Vagina (tissue), 2 donors: ENCODE measurements at regions not wholly inside any gene's neighbourhood (a gene's known extent, or its start where the extent isn't known, plus 50 kb on each side); places are given as distances from the start of the nearest gene placed in this dataset.

Experiments used
- DNase-seq, 2 donors: peaks; one replicate each; pipeline ENCODE4 v3.0.0-alpha.2; 2017; ENCODE audit errors: extremely low spot score in 2 of 2
- H3K27ac ChIP-seq: fragments of 200-600 bp; sonication (generic); one replicate; pipeline ENCODE4 v1.5.1; 2019
- H3K27me3 ChIP-seq: fragments of 200-600 bp; sonication (generic); one replicate; pipeline ENCODE4 v1.5.1; 2019
- H3K36me3 ChIP-seq, 2 donors: fragments of 200-600 bp; sonication (generic); one replicate each; pipeline ENCODE4 v1.5.1; 2017 to 2019
- H3K4me1 ChIP-seq: fragments of 200-600 bp; sonication (generic); one replicate; pipeline ENCODE4 v1.5.1; 2019
- H3K4me3 ChIP-seq, 2 donors: fragments of 200-600 bp; sonication (generic); 1 replicate in 1 of 2; 2 replicates in 1 of 2; pipeline ENCODE4 v1.5.1; 2016 to 2019
- H3K9me3 ChIP-seq: fragments of 200-600 bp; sonication (generic); one replicate; pipeline ENCODE4 v1.5.1; 2019
- POLR2A ChIP-seq, 2 donors: fragments of 450-650 bp; IDR thresholded peaks; one replicate each; pipeline ENCODE4 v1.6.1; 2017; ENCODE audit warnings: antibody characterized with exemption in 2 of 2, mild to moderate bottlenecking in 2 of 2, moderate library complexity in 2 of 2
- POLR2AphosphoS5 ChIP-seq, 2 donors: sonication (generic); formaldehyde crosslinking; IDR thresholded peaks; one replicate each; pipeline ENCODE4 v1.9.0; 2017; ENCODE audit warnings: antibody characterized with exemption in 2 of 2, mild to moderate bottlenecking in 2 of 2, low read depth in 1 of 2; ENCODE audit not compliant: insufficient read depth in 1 of 2
- intact Hi-C: fragments of 100-400 bp; cut with DNase I; formaldehyde crosslinking; loops from one replicate; pipeline ENCODE4 v1.15.1; 2023
- TF ChIP-seq, protein P1 (sequence below), 3 experiments: fragments of 450-650 bp in 2 of 3; fragments of 200-600 bp in 1 of 3; sonication (generic) in 1 of 3; IDR thresholded peaks; one replicate each; pipeline ENCODE4 v1.5.1; 2017 to 2019; ENCODE audit warnings: antibody characterized with exemption in 3 of 3, mild to moderate bottlenecking in 2 of 3, moderate library complexity in 2 of 3

DNA sequence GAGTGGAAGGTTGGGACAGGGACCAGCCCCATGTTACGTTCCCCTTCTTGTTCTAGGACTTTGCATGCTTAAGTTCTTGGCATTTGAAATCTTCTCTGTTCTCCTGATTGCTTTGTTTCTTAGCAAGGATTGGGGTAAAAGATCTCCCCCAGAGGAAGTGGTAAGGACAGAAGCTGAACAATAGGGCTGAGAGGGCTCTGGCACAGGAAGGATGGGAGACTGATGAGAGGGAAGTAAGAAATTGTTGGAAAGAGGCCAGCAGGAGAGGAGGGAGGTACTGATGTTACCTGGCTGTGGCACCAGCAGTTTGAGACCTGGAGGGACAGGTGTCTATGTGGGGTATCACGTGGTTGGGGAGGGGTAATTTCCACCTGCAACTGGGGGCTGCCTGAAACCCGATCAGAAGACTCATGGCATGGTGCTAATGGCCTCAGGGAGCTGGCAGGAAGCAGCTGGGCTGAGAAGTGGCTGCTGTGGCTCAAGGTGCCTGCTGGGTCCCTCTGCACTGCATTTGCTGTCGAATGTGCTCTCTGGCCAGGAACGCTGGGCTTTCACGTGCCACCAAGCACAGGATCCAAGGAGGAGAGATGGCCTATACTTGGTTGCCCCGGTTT lies 108.4 kb downstream of the LSM3 start:
- Histone ChIP-seq H3K36me3 (no peaks in the 10 kb centered on the region), H3K9me3 (no peaks in the 10 kb centered on the region), H3K4me1 (peaks cover 31% of the 10 kb centered on the region), H3K4me3 (no peak overlapping the region), H3K27ac (no peak overlapping the region), H3K27me3 (no peaks in the 10 kb centered on the region)
- TF ChIP-seq, protein P1, sequence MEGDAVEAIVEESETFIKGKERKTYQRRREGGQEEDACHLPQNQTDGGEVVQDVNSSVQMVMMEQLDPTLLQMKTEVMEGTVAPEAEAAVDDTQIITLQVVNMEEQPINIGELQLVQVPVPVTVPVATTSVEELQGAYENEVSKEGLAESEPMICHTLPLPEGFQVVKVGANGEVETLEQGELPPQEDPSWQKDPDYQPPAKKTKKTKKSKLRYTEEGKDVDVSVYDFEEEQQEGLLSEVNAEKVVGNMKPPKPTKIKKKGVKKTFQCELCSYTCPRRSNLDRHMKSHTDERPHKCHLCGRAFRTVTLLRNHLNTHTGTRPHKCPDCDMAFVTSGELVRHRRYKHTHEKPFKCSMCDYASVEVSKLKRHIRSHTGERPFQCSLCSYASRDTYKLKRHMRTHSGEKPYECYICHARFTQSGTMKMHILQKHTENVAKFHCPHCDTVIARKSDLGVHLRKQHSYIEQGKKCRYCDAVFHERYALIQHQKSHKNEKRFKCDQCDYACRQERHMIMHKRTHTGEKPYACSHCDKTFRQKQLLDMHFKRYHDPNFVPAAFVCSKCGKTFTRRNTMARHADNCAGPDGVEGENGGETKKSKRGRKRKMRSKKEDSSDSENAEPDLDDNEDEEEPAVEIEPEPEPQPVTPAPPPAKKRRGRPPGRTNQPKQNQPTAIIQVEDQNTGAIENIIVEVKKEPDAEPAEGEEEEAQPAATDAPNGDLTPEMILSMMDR (IDR thresholded peaks at IDR 0.05), result no peak
- no peak for DNase-seq
- intact Hi-C loops, result no loop called here

DNA sequence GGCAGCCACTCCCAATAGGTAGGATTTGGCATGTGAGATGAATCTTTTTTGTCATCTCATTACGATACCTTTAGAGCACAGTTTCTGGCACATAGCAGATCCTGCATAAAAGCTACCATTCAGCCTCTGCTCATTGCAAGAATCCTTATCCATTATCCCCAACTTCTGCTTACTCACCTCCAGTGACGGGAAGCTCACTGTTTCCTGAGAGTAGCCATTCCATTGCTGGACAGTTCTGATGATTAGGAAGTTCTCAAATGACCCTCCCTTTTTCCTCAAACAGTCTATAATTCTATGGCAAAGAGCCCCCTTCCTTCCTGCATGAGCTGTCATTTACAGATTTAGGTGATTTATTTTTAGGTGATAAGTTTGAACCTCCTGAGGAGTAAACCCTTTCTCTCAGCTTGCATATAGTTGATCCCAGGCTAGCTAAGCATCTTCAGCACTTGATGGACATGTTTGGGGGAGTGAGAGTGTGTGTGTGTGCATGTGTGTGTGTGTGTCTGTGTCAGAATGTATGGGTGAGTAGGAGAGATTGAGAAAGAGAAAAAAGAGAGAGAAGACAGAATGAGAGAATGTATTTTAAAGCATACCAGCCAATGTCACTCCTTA lies 109.7 kb downstream of the LSM3 start:
- H3K36me3 ChIP-seq, result no peaks in the 10 kb centered on the region
- DNase-seq, result no peak
- H3K27me3 ChIP-seq, result no peaks in the 10 kb centered on the region
- no peak overlapping the region for H3K4me3 ChIP-seq
- no peaks in the 10 kb centered on the region for H3K9me3 ChIP-seq
- peaks cover 31% of the 10 kb centered on the region for H3K4me1 ChIP-seq
- no peak overlapping the region for H3K27ac ChIP-seq
- intact Hi-C loops, result no loop called here
- TF ChIP-seq POLR2AphosphoS5 (IDR thresholded peaks at IDR 0.05; ENCODE audit: insufficient read depth in 1 of 2, low read depth in 1 of 2) (no peak), POLR2A (IDR thresholded peaks at IDR 0.05) (no peak)
- TF ChIP-seq, protein P1 (IDR thresholded peaks at IDR 0.05), result no peak

DNA sequence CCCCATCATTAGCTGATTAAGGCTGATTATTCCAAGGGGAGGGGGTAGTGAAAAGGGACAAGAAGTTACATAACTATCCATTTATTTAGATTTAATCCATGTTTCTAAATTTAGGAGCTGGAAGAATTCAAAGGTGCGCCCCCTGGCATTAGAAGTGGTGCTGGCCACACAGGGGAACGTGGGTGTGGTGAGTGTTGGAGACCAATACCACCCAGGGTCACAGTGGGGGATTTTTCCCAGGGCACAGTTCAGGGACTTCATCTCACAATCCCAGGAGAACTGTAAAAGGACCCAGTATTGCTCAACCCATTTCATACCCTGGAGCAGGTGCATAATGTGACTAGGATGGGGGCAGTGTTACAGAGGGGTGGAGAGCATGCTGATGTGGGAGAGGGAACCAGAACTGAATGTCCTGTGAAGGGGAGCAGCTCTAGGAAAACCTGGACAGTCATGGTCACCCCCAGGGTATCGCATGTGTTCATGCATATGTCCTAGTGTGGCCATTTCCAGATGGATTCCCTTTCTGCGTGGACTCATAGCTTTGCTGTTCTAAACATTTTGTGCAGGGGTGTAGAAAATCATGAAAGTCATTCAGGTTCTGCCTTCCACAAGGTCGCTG lies 110.3 kb downstream of the LSM3 start:
- intact Hi-C loops, result no loop called here
- H3K9me3 ChIP-seq, result no peaks in the 10 kb centered on the region
- DNase-seq, result no peak

DNA sequence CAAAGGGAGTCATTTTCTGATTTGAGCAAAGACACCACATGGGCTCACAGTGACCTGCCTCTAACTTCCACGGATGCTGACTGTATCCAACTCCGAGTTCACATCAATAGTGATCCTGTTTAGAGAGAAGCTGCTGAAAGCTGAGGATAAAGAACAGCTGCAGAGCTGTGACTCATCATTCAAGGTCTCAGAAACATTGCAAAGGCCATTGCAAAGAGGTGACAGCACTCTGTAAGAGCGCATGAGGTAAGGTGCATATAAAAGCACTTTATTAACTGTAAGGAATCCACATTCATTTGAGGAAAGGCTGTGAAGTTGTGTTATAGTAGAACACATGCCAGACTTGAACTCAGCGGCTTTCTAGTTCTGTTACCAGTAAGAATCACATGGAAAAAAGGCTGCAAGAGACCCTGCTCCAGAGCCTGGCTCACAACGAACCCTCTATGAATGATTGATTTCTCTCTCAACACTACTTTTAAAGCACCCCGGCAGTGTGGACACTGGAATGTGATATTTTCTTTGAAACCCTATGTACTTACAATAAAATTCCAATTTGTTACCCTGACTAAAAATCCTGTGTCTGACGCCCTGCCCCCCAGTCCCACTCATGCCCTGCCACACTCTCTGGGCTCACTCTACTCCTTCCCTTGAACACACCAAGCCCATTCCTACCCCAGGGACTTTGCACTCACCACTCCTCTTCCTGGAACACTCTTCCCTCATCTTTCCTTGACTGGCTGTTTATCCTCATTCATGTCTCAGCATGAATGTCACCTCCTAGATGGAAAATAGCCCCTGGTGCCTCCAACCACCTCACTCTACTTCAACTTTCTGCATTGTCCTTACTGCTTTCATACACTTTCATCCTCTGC lies 111.2 kb downstream of the LSM3 start:
- H3K27ac ChIP-seq, result no peak overlapping the region
- no peak for TF ChIP-seq POLR2AphosphoS5 (IDR thresholded peaks at IDR 0.05; ENCODE audit: insufficient read depth in 1 of 2, low read depth in 1 of 2)
- TF ChIP-seq, protein P1 (IDR thresholded peaks at IDR 0.05), result no peak
- no peak for TF ChIP-seq POLR2A (IDR thresholded peaks at IDR 0.05)
- no peaks in the 10 kb centered on the region for H3K36me3 ChIP-seq
- intact Hi-C loops, result no loop called here
- peaks cover 31% of the 10 kb centered on the region for H3K4me1 ChIP-seq
- no peak overlapping the region for H3K4me3 ChIP-seq
- no peaks in the 10 kb centered on the region for H3K9me3 ChIP-seq
- H3K27me3 ChIP-seq, result no peaks in the 10 kb centered on the region
- DNase-seq, result no peak

More for the DNA sequence above, 110.3 kb downstream of the LSM3 start:
- Histone ChIP-seq H3K27me3 (no peaks in the 10 kb centered on the region), H3K27ac (no peak overlapping the region), H3K4me1 (peaks cover 31% of the 10 kb centered on the region), H3K4me3 (no peak overlapping the region), H3K36me3 (no peaks in the 10 kb centered on the region)
- TF ChIP-seq POLR2AphosphoS5 (IDR thresholded peaks at IDR 0.05; ENCODE audit: insufficient read depth in 1 of 2, low read depth in 1 of 2), result no peak
- no peak for TF ChIP-seq POLR2A (IDR thresholded peaks at IDR 0.05)
- TF ChIP-seq, protein P1 (IDR thresholded peaks at IDR 0.05), result no peak
